Endodermal cell (in vitro differentiated cells): ENCODE measurements at regions not wholly inside any gene's neighbourhood (a gene's known extent, or its start where the extent isn't known, plus 50 kb on each side); places are given as distances from the start of the nearest gene placed in this dataset.

Experiments used
- DNase-seq: peaks from one replicate; pipeline ENCODE4 v3.0.0-alpha.2; 2017
- H3K27ac ChIP-seq: 2 replicates; pipeline ENCODE4 v1.5.1; 2013; ENCODE audit warnings: mild to moderate bottlenecking, low read depth, low read length, moderate library complexity
- H3K27me3 ChIP-seq: 2 replicates; pipeline ENCODE4 v1.6.1; 2013; ENCODE audit warnings: mild to moderate bottlenecking, low read length, moderate library complexity; ENCODE audit not compliant: insufficient read depth, control insufficient read depth, poor library complexity, severe bottlenecking
- H3K36me3 ChIP-seq: 2 replicates; pipeline ENCODE4 v1.7.0; 2013; ENCODE audit warnings: mild to moderate bottlenecking, low read length, moderate library complexity; ENCODE audit not compliant: control insufficient read depth, insufficient read depth
- H3K4me1 ChIP-seq: one replicate; pipeline ENCODE4 v1.7.0; 2013; ENCODE audit warnings: low read length; ENCODE audit not compliant: control insufficient read depth, insufficient read depth
- H3K4me3 ChIP-seq: 2 replicates; pipeline ENCODE4 v1.5.1; 2013; ENCODE audit warnings: mild to moderate bottlenecking, low read length, moderate library complexity
- H3K9ac ChIP-seq: 2 replicates; pipeline ENCODE4 v1.6.1; 2013; ENCODE audit warnings: mild to moderate bottlenecking, low read length, moderate library complexity; ENCODE audit not compliant: poor library complexity, severe bottlenecking; ENCODE audit errors: extremely low read depth
- H3K9me3 ChIP-seq: 2 replicates; pipeline ENCODE4 v1.6.1; 2013; ENCODE audit warnings: mild to moderate bottlenecking, low read length, moderate library complexity; ENCODE audit not compliant: control insufficient read depth
- H3K27ac Mint-ChIP-seq: 2 replicates; pipeline ENCODE4 v1.8.0; 2020; ENCODE audit warnings: mixed read lengths
- H3K27me3 Mint-ChIP-seq: 2 replicates; pipeline ENCODE4 v1.8.0; 2021; ENCODE audit warnings: mild to moderate bottlenecking, mixed read lengths; ENCODE audit not compliant: insufficient read depth
- H3K36me3 Mint-ChIP-seq: 2 replicates; pipeline ENCODE4 v1.8.0; 2020; ENCODE audit warnings: low read depth, mixed read lengths
- H3K4me1 Mint-ChIP-seq: 2 replicates; pipeline ENCODE4 v1.8.0; 2020; ENCODE audit warnings: mixed read lengths
- H3K4me3 Mint-ChIP-seq: 2 replicates; pipeline ENCODE4 v1.8.0; 2020; ENCODE audit warnings: mild to moderate bottlenecking, moderate library complexity, mixed read lengths
- H3K9me3 Mint-ChIP-seq: 2 replicates; pipeline ENCODE4 v1.8.0; 2020; ENCODE audit warnings: mild to moderate bottlenecking, mixed read lengths
- CTCF ChIP-seq: fragments of 200-600 bp; sonication (generic); conservative IDR thresholded peaks from 2 replicates; pipeline ENCODE4 v1.5.0; 2021; ENCODE audit warnings: antibody characterized with exemption, mild to moderate bottlenecking
- WGBS, 2 experiments: methylation state at CpG; one replicate each; pipeline versions ENCODE4 v1.1.5 to v1.1.7; 2013; ENCODE audit warnings: missing lambda C conversion rate in 2 of 2, mixed read lengths in 1 of 2; ENCODE audit not compliant: insufficient coverage in 1 of 2, insufficient read length in 1 of 2; 5-methylcytosine and 5-hydroxymethylcytosine counted together

- H3K4me1 ChIP-seq = peaks cover 4% of the 10 kb centered on the region
- H3K9me3 ChIP-seq = no peaks in the 10 kb centered on the region
- Mint-ChIP-seq H3K4me1 (peaks cover 14% of the 10 kb centered on the region), H3K27me3 (no peaks in the 10 kb centered on the region), H3K4me3 (no peak overlapping the region), H3K36me3 (no peaks in the 10 kb centered on the region), H3K9me3 (no peaks in the 10 kb centered on the region), H3K27ac (no peak overlapping the region)
- no peak overlapping the region for H3K4me3 ChIP-seq
- no peak for TF ChIP-seq CTCF
- WGBS, 2 experiments = 85% methylated on average over 3 to 6 of the region's 6 CpGs
- no peak overlapping the region for H3K9ac ChIP-seq
- H3K27me3 ChIP-seq = no peaks in the 10 kb centered on the region
- DNase-seq = no peak
- H3K27ac ChIP-seq = no peak overlapping the region
- no peaks in the 10 kb centered on the region for H3K36me3 ChIP-seq
Measured at GRCh38 chr11:56886455-56886854, 102.3 kb upstream of the OR5AK2 start.

GRCh38 chr11:56885854-56886253 is 102.9 kb upstream of the OR5AK2 start:
- peaks cover 14% of the 10 kb centered on the region for H3K4me1 Mint-ChIP-seq
- no peaks in the 10 kb centered on the region for H3K27me3 Mint-ChIP-seq
- no peaks in the 10 kb centered on the region for H3K36me3 ChIP-seq
- no peak overlapping the region for H3K9ac ChIP-seq
- no peaks in the 10 kb centered on the region for H3K36me3 Mint-ChIP-seq
- no peak overlapping the region for H3K27ac Mint-ChIP-seq
- no peaks in the 10 kb centered on the region for H3K9me3 ChIP-seq
- whole genome bisulfite sequencing, 2 experiments = 83 to 100% methylated on average over 1 to 2 of the region's 2 CpGs
- no peak overlapping the region for H3K27ac ChIP-seq
- no peak overlapping the region for H3K4me3 ChIP-seq
- H3K27me3 ChIP-seq = no peaks in the 10 kb centered on the region
- no peak for TF ChIP-seq CTCF
- H3K4me3 Mint-ChIP-seq = no peak overlapping the region
- H3K9me3 Mint-ChIP-seq = no peaks in the 10 kb centered on the region
- DNase-seq = no peak
- peaks cover 4% of the 10 kb centered on the region for H3K4me1 ChIP-seq

- 80% methylated on average over 1 of the region's 1 CpG; no CpG with 5 or more reads in 1 of the 2 experiments for WGBS, 2 experiments
- no peaks in the 10 kb centered on the region for H3K36me3 ChIP-seq
- no peak overlapping the region for H3K4me3 ChIP-seq
- no peaks in the 10 kb centered on the region for H3K9me3 ChIP-seq
- no peak for TF ChIP-seq CTCF
- Mint-ChIP-seq H3K36me3 (no peaks in the 10 kb centered on the region), H3K27me3 (no peaks in the 10 kb centered on the region), H3K27ac (peak overlapping the region; percentile 38), H3K4me3 (no peak overlapping the region), H3K4me1 (peaks cover 14% of the 10 kb centered on the region), H3K9me3 (no peaks in the 10 kb centered on the region)
- H3K27me3 ChIP-seq = no peaks in the 10 kb centered on the region
- H3K9ac ChIP-seq = no peak overlapping the region
- H3K4me1 ChIP-seq = peaks cover 4% of the 10 kb centered on the region
- no peak overlapping the region for H3K27ac ChIP-seq
- DNase-seq = peak; percentile 54
Measured at GRCh38 chr11:56885177-56885576, 103.5 kb upstream of the OR5AK2 start.
